BE2C (cell line): ENCODE measurements at regions not wholly inside any gene's neighbourhood (a gene's known extent, or its start where the extent isn't known, plus 50 kb on each side); places are given as distances from the start of the nearest gene placed in this dataset.

ENCODE experiments used
- DNase-seq: peaks from one replicate; pipeline ENCODE4 v3.0.0-alpha.2; 2020
- H3K27me3 ChIP-seq: fragments of 250-450 bp; sonication (Bioruptor Pico); 2 replicates; pipeline ENCODE4 v1.5.1; 2020; ENCODE audit warnings: mild to moderate bottlenecking
- H3K36me3 ChIP-seq: fragments of 250-450 bp; sonication (Bioruptor Pico); 2 replicates; pipeline ENCODE4 v1.5.1; 2020; ENCODE audit warnings: mild to moderate bottlenecking
- H3K4me1 ChIP-seq: fragments of 250-450 bp; sonication (Bioruptor Pico); 2 replicates; pipeline ENCODE4 v1.5.1; 2020
- H3K4me3 ChIP-seq: 2 replicates; pipeline ENCODE4 v1.5.1; 2011; ENCODE audit warnings: low read depth, low read length
- H3K9me3 ChIP-seq: fragments of 250-450 bp; sonication (Bioruptor Pico); 2 replicates; pipeline ENCODE4 v1.5.1; 2020
- CTCF ChIP-seq: IDR thresholded peaks from 2 replicates; pipeline ENCODE4 v1.5.1; 2012; ENCODE audit warnings: mild to moderate bottlenecking, low read depth, low read length

- peaks cover 5% of the 10 kb centered on the region for H3K27me3 ChIP-seq
- no peak overlapping the region for H3K4me3 ChIP-seq
- no peaks in the 10 kb centered on the region for H3K4me1 ChIP-seq
- no peak for DNase-seq
- no peaks in the 10 kb centered on the region; the same call in 1 of the 2 replicates for H3K9me3 ChIP-seq
- no peak for TF ChIP-seq CTCF
- H3K36me3 ChIP-seq = no peaks in the 10 kb centered on the region
Measured at GRCh38 chr6:4281341-4282293, 146.2 kb upstream of the ECI2 start.

GRCh38 chr6:4280707-4281106 is 145.3 kb upstream of the ECI2 start:
- no peaks in the 10 kb centered on the region for H3K4me1 ChIP-seq
- no peak for DNase-seq
- no peaks in the 10 kb centered on the region; the same call in 1 of the 2 replicates for H3K9me3 ChIP-seq
- no peaks in the 10 kb centered on the region for H3K36me3 ChIP-seq
- TF ChIP-seq CTCF = no peak
- peaks cover 5% of the 10 kb centered on the region for H3K27me3 ChIP-seq
- H3K4me3 ChIP-seq = no peak overlapping the region

- peaks cover 5% of the 10 kb centered on the region for H3K27me3 ChIP-seq
- no peaks in the 10 kb centered on the region for H3K4me1 ChIP-seq
- TF ChIP-seq CTCF = no peak
- no peak overlapping the region for H3K4me3 ChIP-seq
- H3K36me3 ChIP-seq = no peaks in the 10 kb centered on the region
- H3K9me3 ChIP-seq = no peaks in the 10 kb centered on the region; the same call in 1 of the 2 replicates
- DNase-seq = no peak
Measured at GRCh38 chr6:4280031-4280430, 144.7 kb upstream of the ECI2 start.

- no peak for DNase-seq
- no peak for TF ChIP-seq CTCF
Measured at GRCh38 chr6:4274382-4275082, 139.2 kb upstream of the ECI2 start.

GRCh38 chr6:4272996-4273395 is 137.6 kb upstream of the ECI2 start:
- Histone ChIP-seq H3K4me3 (no peak overlapping the region), H3K4me1 (no peaks in the 10 kb centered on the region), H3K27me3 (no peaks in the 10 kb centered on the region), H3K9me3 (no peaks in the 10 kb centered on the region), H3K36me3 (no peaks in the 10 kb centered on the region)
- TF ChIP-seq CTCF = no peak
- no peak for DNase-seq

More at GRCh38 chr6:4274382-4275082, 139.2 kb upstream of the ECI2 start:
- Histone ChIP-seq H3K4me1 (no peaks in the 10 kb centered on the region), H3K9me3 (no peaks in the 10 kb centered on the region), H3K4me3 (no peak overlapping the region), H3K27me3 (no peaks in the 10 kb centered on the region), H3K36me3 (no peaks in the 10 kb centered on the region)
